Spleen (tissue), 7 donors: ENCODE measurements at regions not wholly inside any gene's neighbourhood (a gene's known extent, or its start where the extent isn't known, plus 50 kb on each side); places are given as distances from the start of the nearest gene placed in this dataset.

Experiments
- POLR2A ChIP-seq, 3 donors: fragments of 450-650 bp; IDR thresholded peaks; one replicate each; pipeline ENCODE4 v1.5.1; 2017; ENCODE audit warnings: antibody characterized with exemption in 3 of 3, mild to moderate bottlenecking in 1 of 3
- POLR2AphosphoS5 ChIP-seq, 3 donors: sonication (generic); formaldehyde crosslinking; IDR thresholded peaks; one replicate each; pipeline ENCODE4 v1.5.1; 2017; ENCODE audit warnings: antibody characterized with exemption in 3 of 3
- TF ChIP-seq, protein P1 (sequence below), 11 experiments: fragments of 200-600 bp in 7 of 11; fragments of 450-650 bp in 4 of 11; sonication (generic) in 4 of 11; IDR thresholded peaks in 8 of 11; conservative IDR thresholded peaks in 3 of 11; 1 replicate in 7 of 11; 2 replicates in 4 of 11; pipeline versions ENCODE4 v1.4.0 to v1.8.0; 2016 to 2021; ENCODE audit warnings: antibody characterized with exemption in 11 of 11, inconsistent platforms in 4 of 11, mild to moderate bottlenecking in 1 of 11
- donor health status: DM: no; HTN: no; CAD: no; lungs with moderate emphysema.
- donor health status: DM: no; HTN: no; CAD: no.
- donor health status: DM: no; HTN: no; CAD: no.

DNA sequence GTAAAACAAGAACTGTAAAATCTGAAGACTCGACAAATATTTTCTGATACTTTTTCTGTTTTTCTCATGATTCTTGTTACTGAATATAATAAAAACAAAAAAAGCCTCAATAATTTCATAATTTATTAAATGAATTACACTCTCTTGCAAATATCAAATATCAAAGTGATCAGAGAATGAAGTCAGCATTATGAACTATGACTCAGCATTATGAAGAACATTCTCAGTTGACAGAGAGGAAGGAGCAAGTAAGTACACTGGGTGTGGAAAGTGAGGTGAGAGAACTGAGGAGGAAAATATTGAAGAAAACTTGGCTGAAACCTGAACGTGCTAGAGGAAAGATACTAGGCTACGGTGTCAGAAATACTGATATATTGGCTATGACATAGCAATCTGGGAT, 529.5 kb downstream of the KCNT2 start:
- no peak for TF ChIP-seq POLR2AphosphoS5 (IDR thresholded peaks at IDR 0.05)
- TF ChIP-seq, protein P1, sequence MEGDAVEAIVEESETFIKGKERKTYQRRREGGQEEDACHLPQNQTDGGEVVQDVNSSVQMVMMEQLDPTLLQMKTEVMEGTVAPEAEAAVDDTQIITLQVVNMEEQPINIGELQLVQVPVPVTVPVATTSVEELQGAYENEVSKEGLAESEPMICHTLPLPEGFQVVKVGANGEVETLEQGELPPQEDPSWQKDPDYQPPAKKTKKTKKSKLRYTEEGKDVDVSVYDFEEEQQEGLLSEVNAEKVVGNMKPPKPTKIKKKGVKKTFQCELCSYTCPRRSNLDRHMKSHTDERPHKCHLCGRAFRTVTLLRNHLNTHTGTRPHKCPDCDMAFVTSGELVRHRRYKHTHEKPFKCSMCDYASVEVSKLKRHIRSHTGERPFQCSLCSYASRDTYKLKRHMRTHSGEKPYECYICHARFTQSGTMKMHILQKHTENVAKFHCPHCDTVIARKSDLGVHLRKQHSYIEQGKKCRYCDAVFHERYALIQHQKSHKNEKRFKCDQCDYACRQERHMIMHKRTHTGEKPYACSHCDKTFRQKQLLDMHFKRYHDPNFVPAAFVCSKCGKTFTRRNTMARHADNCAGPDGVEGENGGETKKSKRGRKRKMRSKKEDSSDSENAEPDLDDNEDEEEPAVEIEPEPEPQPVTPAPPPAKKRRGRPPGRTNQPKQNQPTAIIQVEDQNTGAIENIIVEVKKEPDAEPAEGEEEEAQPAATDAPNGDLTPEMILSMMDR (IDR thresholded peaks at IDR 0.05 in 8 of 11, conservative IDR thresholded peaks at IDR 0.05 in 3 of 11), result no peak
- no peak for TF ChIP-seq POLR2A (IDR thresholded peaks at IDR 0.05)
